Trophoblast cell (in vitro differentiated cells and primary cell): ENCODE measurements at regions not wholly inside any gene's neighbourhood (a gene's known extent, or its start where the extent isn't known, plus 50 kb on each side); places are given as distances from the start of the nearest gene placed in this dataset.
A peak's percentile ranks its signal among the peaks of the same experiment; 100 is the strongest.

ENCODE experiments used
- DNase-seq, 2 donors: peaks; one replicate each; pipeline ENCODE4 v3.0.0-alpha.2; 2016
- H2AFZ ChIP-seq: 2 replicates; pipeline ENCODE4 v1.6.1; 2013; ENCODE audit warnings: low read length, moderate library complexity, mild to moderate bottlenecking; ENCODE audit not compliant: insufficient read depth, poor library complexity
- H2AK5ac ChIP-seq: 2 replicates; pipeline ENCODE4 v1.6.1; 2013; ENCODE audit warnings: mild to moderate bottlenecking, low read length
- H2BK120ac ChIP-seq: 2 replicates; pipeline ENCODE4 v1.6.1; 2013; ENCODE audit warnings: low read length, mild to moderate bottlenecking, moderate library complexity; ENCODE audit not compliant: insufficient read depth, poor library complexity
- H2BK12ac ChIP-seq: 2 replicates; pipeline ENCODE4 v1.6.1; 2013; ENCODE audit warnings: mild to moderate bottlenecking, low read length, moderate library complexity
- H2BK5ac ChIP-seq: 2 replicates; pipeline ENCODE4 v1.6.1; 2013; ENCODE audit warnings: low read length, low read depth, moderate library complexity, mild to moderate bottlenecking; ENCODE audit not compliant: poor library complexity
- H3K14ac ChIP-seq: 2 replicates; pipeline ENCODE4 v1.6.1; 2013; ENCODE audit warnings: mild to moderate bottlenecking, low read length
- H3K18ac ChIP-seq: 2 replicates; pipeline ENCODE4 v1.6.1; 2013; ENCODE audit warnings: mild to moderate bottlenecking, low read length
- H3K23ac ChIP-seq: 2 replicates; pipeline ENCODE4 v1.6.1; 2013; ENCODE audit warnings: low read length
- H3K27ac ChIP-seq: 2 replicates; pipeline ENCODE4 v1.5.1; 2013; ENCODE audit warnings: low read depth, mild to moderate bottlenecking, inconsistent platforms, low read length, moderate library complexity
- H3K27me3 ChIP-seq: 2 replicates; pipeline ENCODE4 v1.6.1; 2013; ENCODE audit warnings: inconsistent platforms, mild to moderate bottlenecking, low read length, moderate library complexity; ENCODE audit not compliant: insufficient read depth
- H3K36me3 ChIP-seq, 2 experiments: 1 replicate in 1 of 2; 2 replicates in 1 of 2; pipeline ENCODE4 v1.6.1; 2013; ENCODE audit warnings: low read length in 2 of 2, mild to moderate bottlenecking in 2 of 2, moderate library complexity in 1 of 2; ENCODE audit not compliant: insufficient read depth in 2 of 2, control insufficient read depth in 1 of 2
- H3K4ac ChIP-seq: 2 replicates; pipeline ENCODE4 v1.6.1; 2013; ENCODE audit warnings: low read depth, mild to moderate bottlenecking, low read length, moderate library complexity
- H3K4me1 ChIP-seq, 2 experiments: 1 replicate in 1 of 2; 2 replicates in 1 of 2; pipeline ENCODE4 v1.6.1; 2013; ENCODE audit warnings: low read length in 2 of 2, mild to moderate bottlenecking in 2 of 2, moderate library complexity in 1 of 2; ENCODE audit not compliant: insufficient read depth in 2 of 2, control insufficient read depth in 1 of 2
- H3K4me2 ChIP-seq: 2 replicates; pipeline ENCODE4 v1.6.1; 2013; ENCODE audit warnings: inconsistent platforms, mild to moderate bottlenecking, low read length, moderate library complexity
- H3K4me3 ChIP-seq: 2 replicates; pipeline ENCODE4 v1.5.1; 2013; ENCODE audit warnings: mild to moderate bottlenecking, low read depth, low read length, inconsistent platforms
- H3K79me1 ChIP-seq: one replicate; pipeline ENCODE4 v1.6.1; 2013; ENCODE audit warnings: low read length
- H3K79me2 ChIP-seq: 2 replicates; pipeline ENCODE4 v1.6.1; 2013; ENCODE audit warnings: low read length, mild to moderate bottlenecking; ENCODE audit not compliant: control insufficient read depth, insufficient read depth, poor library complexity
- H3K9ac ChIP-seq: 2 replicates; pipeline ENCODE4 v1.6.1; 2013; ENCODE audit warnings: mild to moderate bottlenecking, low read length
- H3K9me3 ChIP-seq: 2 replicates; pipeline ENCODE4 v1.6.1; 2013; ENCODE audit warnings: low read depth, mild to moderate bottlenecking, control low read depth, inconsistent platforms, low read length; ENCODE audit not compliant: insufficient read depth
- H4K12ac ChIP-seq: 2 replicates; pipeline ENCODE4 v1.6.1; 2013; ENCODE audit warnings: low read depth, mild to moderate bottlenecking, low read length, moderate library complexity
- H4K8ac ChIP-seq: 2 replicates; pipeline ENCODE4 v1.6.1; 2013; ENCODE audit warnings: low read depth, mild to moderate bottlenecking, low read length, moderate library complexity
- H4K91ac ChIP-seq: one replicate; pipeline ENCODE4 v1.6.1; 2013; ENCODE audit warnings: low read depth, mild to moderate bottlenecking, low read length, moderate library complexity
- WGBS: extraction: QIAGEN DNeasy Blood & Tissue Kit; methylation state at CpG from one replicate; pipeline ENCODE4 v1.1.7; 2013; ENCODE audit warnings: missing lambda C conversion rate; ENCODE audit not compliant: insufficient read length, insufficient coverage; ENCODE audit errors: extremely low coverage; 5-methylcytosine and 5-hydroxymethylcytosine counted together

DNA sequence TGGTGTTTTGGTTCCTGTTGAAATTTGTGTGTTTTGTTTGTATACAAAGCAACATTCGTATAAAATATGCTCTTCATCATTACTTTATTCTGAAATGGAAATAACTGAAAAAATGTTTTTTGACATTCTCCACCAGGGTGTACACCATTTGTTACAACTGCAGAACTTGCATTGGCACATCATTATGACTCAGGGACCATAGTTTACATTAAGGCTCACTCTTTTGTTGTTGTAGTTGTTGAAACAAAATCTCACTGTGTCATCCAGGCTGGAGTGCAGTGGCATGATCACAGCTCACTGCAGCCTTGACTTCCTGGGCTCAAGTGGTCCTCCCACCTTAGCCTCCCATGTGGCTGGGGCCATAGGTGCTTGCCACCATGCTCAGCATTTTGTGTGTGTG lies 676.6 kb downstream of the TDRD15 start:
- no peak for DNase-seq
- Histone ChIP-seq H4K91ac (no peak overlapping the region), H3K4ac (no peak overlapping the region), H3K4me3 (no peak overlapping the region), H4K12ac (no peak overlapping the region), H2AFZ (no peak overlapping the region), H3K23ac (no peak overlapping the region), H2BK5ac (no peak overlapping the region), H3K9ac (peak overlapping the region; percentile 40), H3K9me3 (peaks cover 2% of the 10 kb centered on the region), H3K79me2 (no peaks in the 10 kb centered on the region), H2BK12ac (no peak overlapping the region), H3K18ac (no peak overlapping the region), H3K27me3 (no peaks in the 10 kb centered on the region), H2AK5ac (no peak overlapping the region), H2BK120ac (no peak overlapping the region), H3K4me2 (no peak overlapping the region), H3K36me3 (no peaks in the 10 kb centered on the region), H3K27ac (no peak overlapping the region), H4K8ac (no peak overlapping the region), H3K14ac (no peak overlapping the region), H3K79me1 (no peaks in the 10 kb centered on the region), H3K4me1 (no peaks in the 10 kb centered on the region)
- no CpG with 5 or more reads among the region's 1 CpG for WGBS

DNA sequence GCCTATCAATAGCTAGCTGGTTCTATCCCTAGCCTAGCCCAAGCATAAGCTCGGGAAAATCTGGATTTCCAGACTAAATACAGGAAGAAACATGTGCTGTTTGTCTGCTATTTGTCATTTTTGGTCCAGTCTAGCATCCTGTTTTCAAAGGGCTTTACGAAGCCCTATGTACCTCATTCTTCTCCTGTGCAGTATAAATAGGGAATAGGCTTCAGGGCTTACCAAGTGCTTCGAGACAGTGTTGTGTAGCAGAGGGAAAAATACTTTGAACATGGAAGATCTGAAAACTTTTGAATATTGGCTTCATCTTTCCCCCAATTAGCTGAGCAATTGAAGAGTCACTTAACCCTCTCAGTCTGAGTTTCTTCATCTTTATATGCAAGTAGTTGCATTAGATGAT lies 679.8 kb downstream of the TDRD15 start:
- Histone ChIP-seq H3K4me2 (no peak overlapping the region), H3K18ac (no peak overlapping the region), H2AFZ (no peak overlapping the region), H3K79me1 (no peaks in the 10 kb centered on the region), H3K4ac (no peak overlapping the region), H4K91ac (no peak overlapping the region), H3K9ac (no peak overlapping the region), H3K36me3 (no peaks in the 10 kb centered on the region), H4K12ac (no peak overlapping the region), H3K79me2 (no peaks in the 10 kb centered on the region), H2BK12ac (no peak overlapping the region), H3K27ac (no peak overlapping the region), H2BK120ac (no peak overlapping the region), H3K4me3 (no peak overlapping the region), H3K27me3 (no peaks in the 10 kb centered on the region), H3K23ac (no peak overlapping the region), H4K8ac (no peak overlapping the region), H3K14ac (no peak overlapping the region), H2BK5ac (no peak overlapping the region), H2AK5ac (no peak overlapping the region), H3K4me1 (no peaks in the 10 kb centered on the region), H3K9me3 (peaks cover 2% of the 10 kb centered on the region)
- no peak for DNase-seq
- WGBS, result no CpG with 5 or more reads among the region's 3 CpGs

DNA sequence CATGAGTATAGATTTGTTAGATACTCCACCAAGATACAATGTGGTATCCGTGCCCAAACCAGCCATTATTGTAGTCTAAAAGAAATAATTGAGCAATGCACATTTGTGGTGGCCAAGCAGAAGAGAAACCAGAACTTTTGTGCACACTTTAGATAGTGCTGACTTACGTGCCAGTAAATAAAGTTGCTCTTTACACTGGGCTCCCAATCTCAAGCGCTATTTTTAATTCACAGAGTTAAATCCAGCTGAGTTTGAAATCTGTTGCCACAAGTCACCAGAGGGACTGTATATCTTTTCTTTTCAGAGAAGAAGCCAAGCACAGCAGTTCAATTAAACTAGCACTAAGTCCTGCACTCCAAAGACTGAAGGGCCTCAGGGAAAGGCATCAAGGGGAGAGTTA lies 680.4 kb downstream of the TDRD15 start:
- WGBS, result no CpG with 5 or more reads among the region's 3 CpGs
- DNase-seq, result no peak
- no peak overlapping the region for H4K12ac ChIP-seq

DNA sequence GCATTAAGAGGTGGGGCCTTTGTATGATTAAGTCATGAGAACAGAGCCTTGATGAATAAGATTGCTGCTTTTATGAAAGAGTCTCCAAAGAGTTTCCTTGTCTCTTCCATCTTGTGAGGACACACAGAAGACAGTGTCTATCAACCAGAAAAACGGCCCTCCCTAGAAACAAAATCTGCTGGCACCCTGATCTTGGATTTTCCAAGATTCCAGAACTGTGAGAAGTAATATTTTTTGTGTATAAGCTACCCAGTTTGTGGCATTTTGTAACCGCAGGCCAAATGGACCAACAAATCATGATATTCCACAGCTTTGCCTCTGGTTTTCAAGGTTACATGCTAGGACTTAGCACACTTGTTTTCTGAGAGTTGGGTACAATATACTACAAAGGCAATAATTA lies 687.8 kb downstream of the TDRD15 start:
- Histone ChIP-seq H3K27me3 (no peaks in the 10 kb centered on the region), H3K18ac (no peak overlapping the region), H2BK12ac (no peak overlapping the region), H3K79me2 (no peaks in the 10 kb centered on the region), H3K4me1 (no peaks in the 10 kb centered on the region), H4K91ac (no peak overlapping the region), H2BK120ac (no peak overlapping the region), H2BK5ac (no peak overlapping the region), H3K9me3 (no peaks in the 10 kb centered on the region), H4K8ac (no peak overlapping the region), H3K79me1 (no peaks in the 10 kb centered on the region), H3K4me3 (no peak overlapping the region), H3K4ac (no peak overlapping the region), H4K12ac (no peak overlapping the region), H3K14ac (no peak overlapping the region), H3K9ac (no peak overlapping the region), H3K4me2 (no peak overlapping the region), H3K36me3 (no peaks in the 10 kb centered on the region), H2AFZ (no peak overlapping the region), H2AK5ac (no peak overlapping the region), H3K27ac (no peak overlapping the region), H3K23ac (no peak overlapping the region)
- WGBS, result no CpG with 5 or more reads among the region's 2 CpGs
- peak; percentile 68 to 75 for DNase-seq

More for the DNA sequence above, 680.4 kb downstream of the TDRD15 start:
- H2BK5ac ChIP-seq, result no peak overlapping the region
- H3K79me1 ChIP-seq, result no peaks in the 10 kb centered on the region
- H3K9me3 ChIP-seq, result peaks cover 2% of the 10 kb centered on the region
- H3K36me3 ChIP-seq, result no peaks in the 10 kb centered on the region
- H3K4me1 ChIP-seq, result no peaks in the 10 kb centered on the region
- H3K4me2 ChIP-seq, result no peak overlapping the region
- no peak overlapping the region for H2BK12ac ChIP-seq
- no peak overlapping the region for H3K27ac ChIP-seq
- no peak overlapping the region for H4K8ac ChIP-seq
- H3K14ac ChIP-seq, result no peak overlapping the region
- no peak overlapping the region for H3K23ac ChIP-seq
- no peak overlapping the region for H2BK120ac ChIP-seq
- H3K79me2 ChIP-seq, result no peaks in the 10 kb centered on the region
- H3K4me3 ChIP-seq, result no peak overlapping the region
- H3K4ac ChIP-seq, result no peak overlapping the region
- H2AFZ ChIP-seq, result no peak overlapping the region
- H3K27me3 ChIP-seq, result no peaks in the 10 kb centered on the region
- H3K9ac ChIP-seq, result no peak overlapping the region
- no peak overlapping the region for H2AK5ac ChIP-seq
- H3K18ac ChIP-seq, result no peak overlapping the region
- no peak overlapping the region for H4K91ac ChIP-seq
